GM18873 (cell line): ENCODE measurements at regions not wholly inside any gene's neighbourhood (a gene's known extent, or its start where the extent isn't known, plus 50 kb on each side); places are given as distances from the start of the nearest gene placed in this dataset.
"Not testable (repeated sequence)": the region's sequence is repeated elsewhere in the genome, so short reads cannot be mapped to it uniquely, and the experiment has no call there.

Source experiments
- ATAC-seq: cut with Tn5 transposase; IDR thresholded peaks from one replicate; pipeline ENCODE4 v1.9.1; 2021; ENCODE audit warnings: mild to moderate bottlenecking, moderate library complexity, moderate number of reproducible peaks; ENCODE audit not compliant: unreplicated experiment, low FRiP score

GRCh38 chr12:131283862-131284825, 330.4 kb downstream of the ADGRD1 start:
- not testable (repeated sequence) for ATAC-seq

DNA sequence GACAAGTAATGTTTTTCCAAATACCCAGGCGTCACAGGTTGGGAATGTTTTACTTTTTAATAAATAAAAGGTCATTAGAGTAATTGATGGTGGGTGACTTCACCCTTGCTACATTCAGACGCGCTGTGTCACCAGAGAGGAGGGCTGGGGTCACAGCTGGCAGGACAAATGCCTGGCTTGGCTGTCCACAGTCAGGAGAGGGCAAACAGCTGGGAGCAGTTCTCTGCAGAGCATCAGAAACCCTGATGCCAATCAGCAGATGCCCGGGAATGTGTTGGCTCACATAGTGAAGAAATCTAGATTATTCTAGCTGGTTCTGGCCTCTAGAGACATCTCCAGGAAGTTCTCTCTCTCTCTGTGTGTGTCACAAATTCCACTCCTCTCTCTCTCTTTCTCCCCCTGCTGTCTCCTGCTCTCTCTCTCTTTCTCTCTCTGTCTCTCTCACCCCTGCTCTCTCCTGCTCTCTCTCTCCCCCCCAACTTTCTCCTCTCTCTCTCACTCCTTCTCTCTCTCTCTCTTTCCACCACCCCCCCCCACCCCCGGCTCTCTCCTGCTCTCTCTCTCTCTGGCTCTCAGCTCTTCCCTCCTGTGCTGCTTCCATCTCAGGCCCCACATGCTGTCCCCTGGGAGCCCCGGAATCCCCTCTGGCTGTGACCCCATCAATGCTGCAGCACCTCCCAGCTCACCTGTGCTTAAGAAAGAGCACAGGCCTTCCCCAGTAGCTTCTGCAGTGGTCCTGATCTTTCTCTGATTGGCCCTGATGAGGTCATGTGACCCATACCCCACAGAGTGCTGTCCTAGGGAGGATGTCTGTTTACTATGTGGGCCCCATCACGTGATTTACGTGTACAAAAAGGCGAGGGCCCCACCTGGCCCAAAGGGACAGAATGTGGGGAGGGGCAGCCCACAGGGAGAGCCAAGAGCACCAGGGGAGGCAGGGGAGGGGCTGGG, 331.5 kb downstream of the ADGRD1 start:
- not testable (repeated sequence) for ATAC-seq

DNA sequence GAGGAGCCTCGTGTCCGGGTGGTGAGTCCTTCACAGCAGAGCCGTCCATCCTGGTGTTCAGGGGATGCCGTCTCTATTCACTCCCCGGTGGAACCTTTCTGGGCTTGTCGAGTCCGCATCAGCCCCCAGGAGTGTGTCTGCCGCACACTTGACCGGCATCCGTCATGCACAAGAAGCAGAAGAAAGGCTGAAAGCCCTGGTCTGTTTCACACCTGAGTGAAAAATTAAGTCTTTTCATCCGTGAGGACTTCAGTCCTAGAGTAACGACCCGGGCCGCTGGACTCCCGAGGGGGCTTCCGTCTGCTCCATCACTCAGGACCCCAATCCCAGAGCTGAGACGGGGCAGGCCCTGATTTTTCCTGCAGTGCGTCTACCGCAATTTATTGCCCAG, 332.2 kb downstream of the ADGRD1 start:
- not testable (repeated sequence) for ATAC-seq

GRCh38 chr12:131286301-131286700, 332.6 kb downstream of the ADGRD1 start:
- not testable (repeated sequence) for ATAC-seq

- ATAC-seq, result no peak
Measured at GRCh38 chr12:131287015-131287937, 333.6 kb downstream of the ADGRD1 start.

- no peak for ATAC-seq
Measured at GRCh38 chr12:131287938-131288764, 334.4 kb downstream of the ADGRD1 start.

DNA sequence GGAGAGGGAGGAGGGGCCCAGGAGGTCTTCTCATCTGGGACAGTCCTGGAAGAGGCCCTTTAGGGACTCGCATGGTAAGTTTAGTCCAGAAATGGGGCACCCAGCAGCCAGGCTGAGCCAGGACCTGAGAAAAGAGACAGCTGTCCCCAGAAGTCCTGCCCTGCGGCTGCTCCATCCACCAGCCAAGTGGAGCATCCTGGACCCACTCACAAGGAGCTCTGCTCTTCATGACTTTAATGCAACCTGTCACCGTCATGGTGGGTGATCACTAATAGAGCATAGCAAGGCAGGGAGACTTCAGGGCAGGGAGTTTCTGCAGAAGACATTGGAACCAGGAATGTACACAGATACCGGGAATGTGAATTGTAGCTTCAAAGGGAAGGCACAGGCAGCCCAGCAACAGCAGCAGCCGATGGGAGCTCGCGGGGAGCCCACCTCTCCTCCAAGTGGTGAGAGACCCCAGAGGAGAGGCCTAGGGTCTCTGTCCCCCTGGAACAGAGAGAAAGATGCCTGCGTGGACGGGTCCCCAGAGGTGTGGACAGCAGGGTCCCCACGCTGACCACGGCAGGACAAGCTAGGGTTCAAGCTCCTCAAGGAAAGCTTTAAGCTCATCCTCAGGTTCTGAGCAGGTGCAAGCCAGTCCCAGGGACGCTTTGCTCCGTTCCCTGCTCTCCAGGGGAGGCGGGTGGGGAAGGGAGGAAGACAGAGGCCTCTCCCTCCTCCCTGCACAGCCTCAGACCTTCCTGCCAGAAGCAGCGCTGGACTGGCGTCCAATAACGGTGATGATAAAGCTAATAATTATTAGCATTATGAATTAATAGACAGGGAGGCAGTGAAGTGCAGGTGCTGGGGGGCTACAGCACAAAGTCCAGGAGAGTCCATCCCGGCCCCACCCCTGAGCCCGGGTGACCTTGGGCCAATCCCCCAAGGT, 335.3 kb downstream of the ADGRD1 start:
- ATAC-seq, result not testable (repeated sequence)

DNA sequence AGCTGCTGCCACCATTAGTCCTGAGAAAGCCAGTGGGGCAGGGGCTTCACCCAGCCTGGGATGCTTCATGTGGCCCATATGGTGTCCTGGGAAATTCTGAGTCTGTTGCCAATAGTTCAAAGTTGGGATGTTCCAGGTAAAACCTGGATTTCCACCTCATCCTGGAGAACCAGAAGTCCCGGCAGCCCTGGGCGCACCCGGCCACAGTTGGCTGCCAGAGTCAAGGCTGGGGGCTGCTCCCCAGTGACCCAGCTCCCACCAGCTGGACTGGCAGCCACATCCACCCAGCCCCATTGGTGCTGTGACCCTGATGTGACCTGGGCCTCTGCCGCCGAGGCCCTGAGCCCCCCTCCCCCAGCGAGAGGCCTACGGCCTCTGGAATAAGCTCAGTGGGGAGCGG, 336.1 kb downstream of the ADGRD1 start:
- not testable (repeated sequence) for ATAC-seq

GRCh38 chr12:131290255-131290959, 336.7 kb downstream of the ADGRD1 start:
- no peak for ATAC-seq

DNA sequence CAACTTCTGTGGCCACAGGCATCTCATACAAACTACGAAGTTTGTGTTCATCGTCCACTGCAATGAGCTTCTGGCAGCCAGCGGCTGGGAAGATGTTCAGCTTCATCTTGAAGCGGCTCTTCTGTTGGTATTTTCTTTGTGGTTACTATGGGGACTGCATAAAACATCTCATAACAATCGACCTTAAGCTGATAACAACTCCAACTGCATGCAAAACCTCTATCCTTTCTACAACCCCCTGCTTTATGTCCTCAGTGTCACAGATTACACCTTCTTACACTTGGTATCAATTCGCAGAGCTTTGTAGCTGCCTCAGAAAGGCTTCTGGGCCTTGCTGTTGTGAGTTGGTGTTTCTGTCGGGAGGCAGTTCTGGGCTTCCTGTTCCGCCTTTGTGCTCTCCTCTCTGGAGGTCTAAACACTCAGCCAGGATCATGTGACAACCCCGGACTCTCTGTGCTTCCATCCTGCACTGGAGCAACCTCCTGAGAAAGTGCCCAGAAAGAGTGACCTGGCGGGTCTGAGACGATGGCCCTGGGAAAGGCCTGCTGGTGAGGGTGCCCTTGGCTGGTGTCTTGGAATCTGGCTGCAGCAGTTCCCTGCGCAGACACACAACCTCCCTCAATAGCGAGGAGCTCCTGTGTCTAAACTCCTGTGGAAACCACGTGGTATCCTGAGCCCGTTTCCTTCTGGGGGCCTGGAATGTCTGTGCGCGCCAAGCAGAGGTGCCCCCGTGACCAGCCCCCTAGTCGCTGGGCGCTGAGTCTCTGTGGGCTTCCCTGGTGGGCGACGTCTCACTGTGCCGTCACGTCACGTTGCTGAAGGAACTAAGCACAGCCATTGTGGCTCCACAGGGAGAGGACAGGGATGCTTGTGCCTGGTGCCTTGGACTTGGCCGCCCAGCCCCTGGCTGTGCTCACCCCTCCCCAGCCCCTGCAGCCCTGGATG, 339.6 kb downstream of the ADGRD1 start:
- ATAC-seq, result not testable (repeated sequence)

DNA sequence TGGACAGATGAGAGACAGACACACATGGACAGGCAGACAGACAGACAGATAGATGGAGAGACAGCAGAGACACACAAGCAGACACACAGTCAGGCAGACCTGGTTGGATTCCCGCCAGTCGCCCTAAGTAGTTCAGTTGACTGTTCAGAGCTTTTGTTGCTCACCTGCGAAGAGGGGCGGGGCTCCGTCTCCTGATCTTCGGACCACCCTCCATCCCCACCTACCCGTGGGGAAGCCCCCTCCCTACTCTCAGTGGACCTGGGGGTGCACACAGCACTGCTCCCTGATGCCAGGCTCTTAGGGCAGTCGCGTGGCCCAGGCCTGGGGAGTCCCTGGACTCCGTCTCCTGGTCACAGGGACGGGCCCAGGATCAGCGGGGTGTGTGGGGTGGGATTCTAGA, 341.0 kb downstream of the ADGRD1 start:
- ATAC-seq, result not testable (repeated sequence)

- ATAC-seq, result not testable (repeated sequence)
Measured at GRCh38 chr12:131295117-131295516, 341.4 kb downstream of the ADGRD1 start.

- ATAC-seq, result not testable (repeated sequence)
Measured at GRCh38 chr12:131295559-131295958, 341.9 kb downstream of the ADGRD1 start.

- ATAC-seq, result not testable (repeated sequence)
Measured at GRCh38 chr12:131296136-131296535, 342.4 kb downstream of the ADGRD1 start.

DNA sequence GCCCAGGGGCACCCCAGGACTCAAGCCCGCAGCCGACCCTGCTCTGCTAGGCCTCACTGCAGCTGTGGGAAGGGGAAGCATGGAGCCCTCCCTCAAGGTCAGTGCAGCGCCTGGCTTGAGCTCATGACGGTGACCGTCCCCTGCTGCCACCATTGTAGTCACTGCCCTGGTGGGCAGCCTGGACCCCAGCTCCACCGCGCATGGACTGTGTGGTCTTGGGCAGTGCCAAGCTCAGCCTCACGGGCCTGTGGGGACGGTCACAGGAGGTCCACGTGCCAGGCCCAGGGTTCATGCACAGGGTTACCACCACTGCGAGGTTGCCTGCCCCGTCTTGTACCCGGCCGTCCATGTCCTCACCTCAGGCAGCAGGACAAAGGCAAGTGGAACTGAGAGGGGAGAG, 342.9 kb downstream of the ADGRD1 start:
- ATAC-seq, result not testable (repeated sequence)
